22Rv1 (cell line): ENCODE measurements at regions not wholly inside any gene's neighbourhood (a gene's known extent, or its start where the extent isn't known, plus 50 kb on each side); places are given as distances from the start of the nearest gene placed in this dataset.
A peak's percentile ranks its signal among the peaks of the same experiment; 100 is the strongest.

Experiments used
- H3K27ac ChIP-seq: fragments of 450-650 bp; 2 replicates; pipeline ENCODE4 v1.5.1; 2017
- ZFX ChIP-seq: fragments of 450-650 bp; IDR thresholded peaks from 2 replicates; pipeline ENCODE4 v1.6.1; 2017; ENCODE audit warnings: antibody characterized with exemption, borderline replicate concordance
- TF ChIP-seq, protein P1 (sequence below): fragments of 450-650 bp; IDR thresholded peaks from 2 replicates; pipeline ENCODE4 v1.5.1; 2017; ENCODE audit warnings: mild to moderate bottlenecking

GRCh38 chr21:28269173-28269572 is 723.5 kb downstream of the LTN1 start:
- no peak overlapping the region for H3K27ac ChIP-seq
- no peak for TF ChIP-seq ZFX
- TF ChIP-seq, protein P1, sequence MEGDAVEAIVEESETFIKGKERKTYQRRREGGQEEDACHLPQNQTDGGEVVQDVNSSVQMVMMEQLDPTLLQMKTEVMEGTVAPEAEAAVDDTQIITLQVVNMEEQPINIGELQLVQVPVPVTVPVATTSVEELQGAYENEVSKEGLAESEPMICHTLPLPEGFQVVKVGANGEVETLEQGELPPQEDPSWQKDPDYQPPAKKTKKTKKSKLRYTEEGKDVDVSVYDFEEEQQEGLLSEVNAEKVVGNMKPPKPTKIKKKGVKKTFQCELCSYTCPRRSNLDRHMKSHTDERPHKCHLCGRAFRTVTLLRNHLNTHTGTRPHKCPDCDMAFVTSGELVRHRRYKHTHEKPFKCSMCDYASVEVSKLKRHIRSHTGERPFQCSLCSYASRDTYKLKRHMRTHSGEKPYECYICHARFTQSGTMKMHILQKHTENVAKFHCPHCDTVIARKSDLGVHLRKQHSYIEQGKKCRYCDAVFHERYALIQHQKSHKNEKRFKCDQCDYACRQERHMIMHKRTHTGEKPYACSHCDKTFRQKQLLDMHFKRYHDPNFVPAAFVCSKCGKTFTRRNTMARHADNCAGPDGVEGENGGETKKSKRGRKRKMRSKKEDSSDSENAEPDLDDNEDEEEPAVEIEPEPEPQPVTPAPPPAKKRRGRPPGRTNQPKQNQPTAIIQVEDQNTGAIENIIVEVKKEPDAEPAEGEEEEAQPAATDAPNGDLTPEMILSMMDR = no peak

GRCh38 chr21:28268685-28269084 is 724.0 kb downstream of the LTN1 start:
- TF ChIP-seq, protein P1 = no peak
- no peak for TF ChIP-seq ZFX
- no peak overlapping the region for H3K27ac ChIP-seq

- H3K27ac ChIP-seq = no peak overlapping the region
- TF ChIP-seq, protein P1 = no peak
- no peak for TF ChIP-seq ZFX
Measured at GRCh38 chr21:28267449-28267848, 725.2 kb downstream of the LTN1 start.

DNA sequence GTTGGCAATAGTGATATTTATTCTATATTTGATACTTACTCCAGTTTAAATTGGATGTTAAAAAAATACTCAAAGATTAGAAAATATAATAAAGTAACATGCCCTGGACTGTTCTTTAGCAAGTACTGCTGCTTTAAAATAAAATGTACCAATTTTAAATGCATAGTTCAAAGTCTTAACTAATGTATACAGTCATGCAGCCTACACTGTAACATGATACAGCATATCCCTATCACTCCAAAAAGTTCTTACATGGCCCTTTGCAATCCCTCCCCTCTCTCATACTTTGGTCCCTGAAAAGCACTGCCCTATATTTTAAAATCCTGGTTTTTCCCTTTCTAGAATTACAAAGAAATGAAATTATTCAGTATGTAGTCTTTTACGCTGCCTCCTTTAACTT is 726.6 kb downstream of the LTN1 start:
- no peak overlapping the region for H3K27ac ChIP-seq
- TF ChIP-seq ZFX = no peak
- TF ChIP-seq, protein P1 = no peak

GRCh38 chr21:28263974-28264373 is 728.7 kb downstream of the LTN1 start:
- H3K27ac ChIP-seq = no peak overlapping the region

GRCh38 chr21:28261298-28261697 is 731.4 kb downstream of the LTN1 start:
- no peak for TF ChIP-seq ZFX
- TF ChIP-seq, protein P1 = no peak
- H3K27ac ChIP-seq = no peak overlapping the region

More at GRCh38 chr21:28263974-28264373, 728.7 kb downstream of the LTN1 start:
- TF ChIP-seq, protein P1 = no peak
- TF ChIP-seq ZFX = no peak

DNA sequence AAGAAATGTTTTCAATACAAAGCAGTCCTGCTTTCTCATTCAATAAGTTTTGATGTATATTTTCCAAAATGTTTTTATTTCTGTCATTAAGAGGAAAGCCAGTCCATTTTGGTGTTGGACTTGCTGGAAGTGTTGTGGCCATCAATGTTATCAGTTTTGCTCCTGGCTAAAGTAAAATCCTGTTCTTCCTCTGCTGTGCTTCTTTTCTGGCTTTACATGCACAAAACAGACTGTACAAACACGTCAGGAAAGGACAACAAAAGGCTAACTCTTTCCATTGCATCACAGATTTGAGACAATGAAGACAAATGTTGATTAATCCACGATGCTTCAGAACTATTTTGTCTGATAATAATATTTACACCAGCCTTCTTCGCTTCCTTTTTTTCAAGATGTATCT is 735.4 kb downstream of the LTN1 start:
- H3K27ac ChIP-seq = peak overlapping the region; percentile 71
- no peak for TF ChIP-seq ZFX

- TF ChIP-seq ZFX = no peak
- TF ChIP-seq, protein P1 = no peak
- peak overlapping the region; percentile 71 for H3K27ac ChIP-seq
Measured at GRCh38 chr21:28256837-28257236, 735.8 kb downstream of the LTN1 start.
